HEK293 (cell line): ENCODE measurements at regions not wholly inside any gene's neighbourhood (a gene's known extent, or its start where the extent isn't known, plus 50 kb on each side); places are given as distances from the start of the nearest gene placed in this dataset.

Experiments used
- ZNF10 ChIP-seq: fragments of 450-650 bp; formaldehyde crosslinking; IDR thresholded peaks from 2 replicates; pipeline ENCODE4 v1.5.1; 2017; ENCODE audit warnings: missing biosample characterization, missing genetic modification characterization
- ZNF274 ChIP-seq, 2 experiments: fragments of 200-500 bp in 1 of 2; fragments of 450-650 bp in 1 of 2; sonication (Bioruptor generic) in 1 of 2; formaldehyde crosslinking in 1 of 2; IDR thresholded peaks; 2 replicates each; pipeline versions ENCODE4 v1.5.1 to v1.6.1; 2014 to 2016; ENCODE audit warnings: borderline replicate concordance in 1 of 2, inconsistent platforms in 1 of 2, low read length in 1 of 2, missing biosample characterization in 1 of 2, missing genetic modification characterization in 1 of 2

DNA sequence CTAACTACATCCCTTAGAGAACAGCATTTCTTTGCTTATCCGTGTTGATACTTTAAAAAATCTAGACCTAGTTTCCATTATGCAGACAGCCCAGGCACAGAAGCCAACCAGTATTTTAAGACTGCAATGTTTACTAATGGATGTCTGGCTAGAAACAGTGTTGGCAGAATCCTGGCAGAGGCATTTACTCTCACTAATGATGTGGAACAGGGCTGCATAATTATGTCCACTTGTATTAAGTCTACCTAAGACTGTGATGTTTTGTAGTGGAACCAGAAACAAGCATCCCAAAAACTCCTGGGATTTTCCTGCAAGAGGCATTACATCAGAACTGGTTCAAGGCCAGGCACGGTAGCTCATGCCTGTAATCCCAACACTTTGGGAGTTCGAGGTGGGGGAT lies 50.2 kb upstream of the PICALM start:
- TF ChIP-seq ZNF10 (no peak), ZNF274 (IDR thresholded peaks at IDR 0.05; ENCODE audit: low read length) (no peak), ZNF274 (tag by site-specific recombination; IDR thresholded peaks at IDR 0.05; ENCODE audit: borderline replicate concordance) (no peak)
